ENCODE measurements at regions not wholly inside any gene's neighbourhood (a gene's known extent, or its start where the extent isn't known, plus 50 kb on each side); places are given as distances from the start of the nearest gene placed in this dataset.

GRCh38 chrX:42021058-42021457, 97.7 kb upstream of the CASK start:
- no peak for TF ChIP-seq SIN3A (IDR thresholded peaks at IDR 0.05; ENCODE audit: low read depth)
- TF ChIP-seq ZNF274 (IDR thresholded peaks at IDR 0.05; ENCODE audit: low read depth, low read length): no peak
- no peak for TF ChIP-seq CTCF (IDR thresholded peaks at IDR 0.05 in 2 of 3, conservative IDR thresholded peaks at IDR 0.05 in 1 of 3; ENCODE audit: borderline replicate concordance in 1 of 3, insufficient read depth in 1 of 3, low read depth in 2 of 3, low read length in 2 of 3)
- TF ChIP-seq FOSL1 (IDR thresholded peaks at IDR 0.05; ENCODE audit: low read depth): no peak
- TF ChIP-seq ZBTB33 (IDR thresholded peaks at IDR 0.05; ENCODE audit: extremely low read depth, insufficient replicate concordance, low read length): no peak

Measured in HCT116 (cell line).